HG03135 (cell line): ENCODE measurements at regions not wholly inside any gene's neighbourhood (a gene's known extent, or its start where the extent isn't known, plus 50 kb on each side); places are given as distances from the start of the nearest gene placed in this dataset.
A peak's percentile ranks its signal among the peaks of the same experiment; 100 is the strongest.

Experiments
- ATAC-seq: cut with Tn5 transposase; IDR thresholded peaks from one replicate; pipeline ENCODE4 v1.9.1; 2021; ENCODE audit warnings: mild to moderate bottlenecking, moderate library complexity; ENCODE audit not compliant: unreplicated experiment

- ATAC-seq: no peak
Measured at GRCh38 chr18:10370716-10371115, 83.7 kb upstream of the APCDD1 start.

GRCh38 chr18:10371165-10371564 is 83.3 kb upstream of the APCDD1 start:
- ATAC-seq: no peak

GRCh38 chr18:10374195-10374594 is 80.2 kb upstream of the APCDD1 start:
- no peak for ATAC-seq

GRCh38 chr18:10374636-10375293 is 79.7 kb upstream of the APCDD1 start:
- ATAC-seq: no peak

- ATAC-seq: no peak
Measured at GRCh38 chr18:10376731-10377130, 77.7 kb upstream of the APCDD1 start.

GRCh38 chr18:10377956-10378355 is 76.5 kb upstream of the APCDD1 start:
- ATAC-seq: no peak

- no peak for ATAC-seq
Measured at GRCh38 chr18:10378688-10379420, 75.6 kb upstream of the APCDD1 start.

GRCh38 chr18:10379522-10379921 is 74.9 kb upstream of the APCDD1 start:
- no peak for ATAC-seq

- ATAC-seq: no peak
Measured at GRCh38 chr18:10381516-10381915, 72.9 kb upstream of the APCDD1 start.

GRCh38 chr18:10381951-10382350 is 72.5 kb upstream of the APCDD1 start:
- no peak for ATAC-seq

GRCh38 chr18:10386049-10386448 is 68.4 kb upstream of the APCDD1 start:
- ATAC-seq: no peak

- no peak for ATAC-seq
Measured at GRCh38 chr18:10386956-10387355, 67.5 kb upstream of the APCDD1 start.

GRCh38 chr18:10387399-10387798 is 67.0 kb upstream of the APCDD1 start:
- ATAC-seq: no peak

GRCh38 chr18:10388373-10388772 is 66.1 kb upstream of the APCDD1 start:
- ATAC-seq: no peak

- peak; percentile 75 for ATAC-seq
Measured at GRCh38 chr18:10391506-10391905, 62.9 kb upstream of the APCDD1 start.

GRCh38 chr18:10397004-10397403 is 57.4 kb upstream of the APCDD1 start:
- ATAC-seq: no peak

- no peak for ATAC-seq
Measured at GRCh38 chr18:10398571-10398970, 55.9 kb upstream of the APCDD1 start.

- ATAC-seq: no peak
Measured at GRCh38 chr18:10399465-10399864, 55.0 kb upstream of the APCDD1 start.

GRCh38 chr18:10400534-10401307 is 53.7 kb upstream of the APCDD1 start:
- no peak for ATAC-seq

GRCh38 chr18:10401521-10401920 is 52.9 kb upstream of the APCDD1 start:
- no peak for ATAC-seq

GRCh38 chr18:10401930-10402329 is 52.5 kb upstream of the APCDD1 start:
- no peak for ATAC-seq
